Ishikawa (cell line): ENCODE measurements at regions not wholly inside any gene's neighbourhood (a gene's known extent, or its start where the extent isn't known, plus 50 kb on each side); places are given as distances from the start of the nearest gene placed in this dataset.

ENCODE experiments used
- CEBPB ChIP-seq: IDR thresholded peaks from 2 replicates; pipeline ENCODE4 v1.6.1; 2012
- CREB1 ChIP-seq: IDR thresholded peaks from 2 replicates; pipeline ENCODE4 v1.6.1; 2012; ENCODE audit warnings: low read depth
- EGR1 ChIP-seq: IDR thresholded peaks from 2 replicates; pipeline ENCODE4 v1.6.1; 2012
- EP300 ChIP-seq: IDR thresholded peaks from 2 replicates; pipeline ENCODE4 v1.6.1; 2012; ENCODE audit warnings: borderline replicate concordance
- NFIC ChIP-seq: IDR thresholded peaks from 2 replicates; pipeline ENCODE4 v1.6.1; 2012
- RAD21 ChIP-seq: IDR thresholded peaks from 2 replicates; pipeline ENCODE4 v1.6.1; 2012; ENCODE audit warnings: low read depth
- TAF1 ChIP-seq: IDR thresholded peaks from 2 replicates; pipeline ENCODE4 v1.6.1; 2012; ENCODE audit warnings: low read depth, mild to moderate bottlenecking
- TCF12 ChIP-seq: IDR thresholded peaks from 2 replicates; pipeline ENCODE4 v1.6.1; 2012; ENCODE audit warnings: low read depth
- YY1 ChIP-seq: IDR thresholded peaks from 2 replicates; pipeline ENCODE4 v1.6.1; 2012; ENCODE audit warnings: low read depth
- TF ChIP-seq, protein P1 (sequence below): IDR thresholded peaks from 2 replicates; pipeline ENCODE4 v1.6.1; 2012

DNA sequence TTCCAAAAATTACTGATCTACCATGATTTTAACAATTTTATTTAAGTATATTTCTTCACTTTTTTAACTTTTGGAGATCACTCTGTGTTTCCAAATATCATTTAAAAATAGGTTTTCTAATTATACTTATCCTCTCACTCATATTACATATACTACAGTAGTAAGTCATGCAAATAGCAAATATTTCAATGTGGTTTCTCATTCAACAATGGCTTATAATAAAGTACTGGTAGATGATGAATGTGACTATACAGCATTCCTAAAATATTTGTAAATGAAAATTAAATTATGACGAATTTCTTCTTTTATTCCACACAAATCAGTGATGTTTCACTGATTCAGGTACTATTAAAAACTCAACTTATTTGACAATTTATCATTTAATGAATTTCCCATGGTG is 176.3 kb upstream of the MEF2C start:
- TF ChIP-seq EP300: no peak
- TF ChIP-seq, protein P1, sequence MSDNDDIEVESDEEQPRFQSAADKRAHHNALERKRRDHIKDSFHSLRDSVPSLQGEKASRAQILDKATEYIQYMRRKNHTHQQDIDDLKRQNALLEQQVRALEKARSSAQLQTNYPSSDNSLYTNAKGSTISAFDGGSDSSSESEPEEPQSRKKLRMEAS: no peak
- no peak for TF ChIP-seq CREB1
- no peak for TF ChIP-seq TCF12
- TF ChIP-seq YY1: no peak
- TF ChIP-seq RAD21: no peak
- no peak for TF ChIP-seq CEBPB
- no peak for TF ChIP-seq NFIC
- no peak for TF ChIP-seq EGR1
- TF ChIP-seq TAF1: no peak
